Panc1 (cell line): ENCODE measurements at regions not wholly inside any gene's neighbourhood (a gene's known extent, or its start where the extent isn't known, plus 50 kb on each side); places are given as distances from the start of the nearest gene placed in this dataset.

Experiments used
- POLR2AphosphoS5 ChIP-seq: IDR thresholded peaks from 2 replicates; pipeline ENCODE4 v1.6.1; 2012; ENCODE audit warnings: mild to moderate bottlenecking, low read depth, low read length, moderate library complexity
- REST ChIP-seq, 2 experiments: IDR thresholded peaks; 2 replicates each; pipeline ENCODE4 v1.6.1; 2011 to 2012; ENCODE audit warnings: low read depth in 2 of 2, control low read depth in 1 of 2, low read length in 1 of 2, mild to moderate bottlenecking in 1 of 2, moderate library complexity in 1 of 2; ENCODE audit not compliant: insufficient read depth in 1 of 2
- SIN3A ChIP-seq: IDR thresholded peaks from 2 replicates; pipeline ENCODE4 v1.6.1; 2012; ENCODE audit warnings: low read depth, mild to moderate bottlenecking, low read length, moderate library complexity, borderline replicate concordance; ENCODE audit not compliant: insufficient read depth
- TCF7L2 ChIP-seq: IDR thresholded peaks from 2 replicates; pipeline ENCODE4 v1.6.1; 2011; ENCODE audit warnings: mild to moderate bottlenecking, low read depth, low read length, inconsistent platforms
- TF ChIP-seq, protein P1 (sequence below): fragments of 450-650 bp; IDR thresholded peaks from 2 replicates; pipeline ENCODE4 v1.5.1; 2017; ENCODE audit warnings: mild to moderate bottlenecking

GRCh38 chr4:180768610-180769009, 1474.6 kb upstream of the TENM3 start:
- TF ChIP-seq POLR2AphosphoS5 (no peak), REST (IDR thresholded peaks at IDR 0.05; ENCODE audit: insufficient read depth in 1 of 2, low read depth in 2 of 2, low read length in 1 of 2) (no peak), TCF7L2 (no peak), SIN3A (no peak)
- TF ChIP-seq, protein P1, sequence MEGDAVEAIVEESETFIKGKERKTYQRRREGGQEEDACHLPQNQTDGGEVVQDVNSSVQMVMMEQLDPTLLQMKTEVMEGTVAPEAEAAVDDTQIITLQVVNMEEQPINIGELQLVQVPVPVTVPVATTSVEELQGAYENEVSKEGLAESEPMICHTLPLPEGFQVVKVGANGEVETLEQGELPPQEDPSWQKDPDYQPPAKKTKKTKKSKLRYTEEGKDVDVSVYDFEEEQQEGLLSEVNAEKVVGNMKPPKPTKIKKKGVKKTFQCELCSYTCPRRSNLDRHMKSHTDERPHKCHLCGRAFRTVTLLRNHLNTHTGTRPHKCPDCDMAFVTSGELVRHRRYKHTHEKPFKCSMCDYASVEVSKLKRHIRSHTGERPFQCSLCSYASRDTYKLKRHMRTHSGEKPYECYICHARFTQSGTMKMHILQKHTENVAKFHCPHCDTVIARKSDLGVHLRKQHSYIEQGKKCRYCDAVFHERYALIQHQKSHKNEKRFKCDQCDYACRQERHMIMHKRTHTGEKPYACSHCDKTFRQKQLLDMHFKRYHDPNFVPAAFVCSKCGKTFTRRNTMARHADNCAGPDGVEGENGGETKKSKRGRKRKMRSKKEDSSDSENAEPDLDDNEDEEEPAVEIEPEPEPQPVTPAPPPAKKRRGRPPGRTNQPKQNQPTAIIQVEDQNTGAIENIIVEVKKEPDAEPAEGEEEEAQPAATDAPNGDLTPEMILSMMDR: no peak
